Inferior parietal cortex (tissue), 1 donor: ENCODE measurements at regions not wholly inside any gene's neighbourhood (a gene's known extent, or its start where the extent isn't known, plus 50 kb on each side); places are given as distances from the start of the nearest gene placed in this dataset.
A peak's percentile ranks its signal among the peaks of the same experiment; 100 is the strongest.
"Not testable (repeated sequence)": the region's sequence is repeated elsewhere in the genome, so short reads cannot be mapped to it uniquely, and the experiment has no call there.

Experiments
- DNase-seq: peaks from one replicate; pipeline ENCODE4 v3.0.0-alpha.2; 2016; ENCODE audit errors: extremely low spot score

DNA sequence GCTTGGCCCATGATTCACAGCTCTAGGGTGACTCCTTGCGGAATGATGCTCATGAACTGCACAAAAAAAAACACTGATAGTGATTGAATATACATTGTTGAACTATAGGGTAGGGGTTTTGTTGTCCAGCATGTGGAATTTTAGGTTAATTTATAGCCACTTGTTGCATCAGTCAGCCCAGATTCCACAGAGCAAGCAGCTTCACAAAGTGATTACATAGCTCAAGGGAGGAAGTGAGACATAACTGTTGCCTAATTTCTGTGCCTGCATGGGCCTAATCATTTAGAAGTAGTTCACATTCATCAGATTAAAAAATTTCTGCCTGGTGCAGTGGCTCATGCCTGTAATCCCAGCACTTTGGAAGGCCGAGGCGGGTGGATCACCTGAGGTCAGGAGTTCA lies 142.2 kb upstream of the ZNF722 start:
- not testable (repeated sequence) for DNase-seq

DNA sequence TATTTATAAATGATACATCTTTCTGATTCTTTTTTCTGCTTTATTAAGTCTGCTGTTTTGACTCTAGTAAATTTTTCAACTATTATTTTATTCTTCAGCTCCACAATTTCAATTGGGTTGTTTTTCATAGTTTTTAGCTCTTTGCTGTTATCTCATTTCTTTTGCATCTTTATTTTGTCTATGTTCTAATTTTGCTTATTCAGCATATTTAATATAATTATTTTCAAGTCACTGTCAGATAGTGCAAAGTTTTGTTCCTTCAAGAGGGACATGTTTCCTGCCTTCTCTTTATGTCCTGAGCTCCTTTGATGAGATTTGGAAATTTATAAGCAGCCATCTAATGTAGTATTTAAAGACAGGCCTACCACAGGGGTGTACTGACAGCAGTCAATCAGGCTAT lies 131.5 kb upstream of the ZNF722 start:
- no peak for DNase-seq

DNA sequence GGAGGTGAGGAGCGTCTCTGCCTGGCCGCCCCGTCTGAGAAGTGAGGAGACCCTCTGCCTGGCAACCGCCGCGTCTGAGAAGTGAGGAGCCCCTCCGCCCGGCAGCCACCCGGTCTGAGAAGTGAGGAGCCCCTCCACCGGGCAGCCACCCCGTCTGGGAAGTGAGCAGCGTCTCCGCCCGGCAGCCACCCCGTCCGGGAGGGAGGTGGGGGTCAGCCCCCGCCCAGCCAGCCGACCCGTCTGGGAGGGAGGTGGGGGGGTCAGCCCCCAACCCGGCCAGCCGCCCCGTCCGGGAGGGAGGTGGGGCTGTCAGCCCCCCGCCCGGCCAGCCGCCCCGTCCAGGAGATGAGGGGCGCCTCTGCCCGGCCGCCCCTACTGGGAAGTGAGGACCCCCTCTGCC lies 124.4 kb upstream of the ZNF722 start:
- DNase-seq: not testable (repeated sequence)

DNA sequence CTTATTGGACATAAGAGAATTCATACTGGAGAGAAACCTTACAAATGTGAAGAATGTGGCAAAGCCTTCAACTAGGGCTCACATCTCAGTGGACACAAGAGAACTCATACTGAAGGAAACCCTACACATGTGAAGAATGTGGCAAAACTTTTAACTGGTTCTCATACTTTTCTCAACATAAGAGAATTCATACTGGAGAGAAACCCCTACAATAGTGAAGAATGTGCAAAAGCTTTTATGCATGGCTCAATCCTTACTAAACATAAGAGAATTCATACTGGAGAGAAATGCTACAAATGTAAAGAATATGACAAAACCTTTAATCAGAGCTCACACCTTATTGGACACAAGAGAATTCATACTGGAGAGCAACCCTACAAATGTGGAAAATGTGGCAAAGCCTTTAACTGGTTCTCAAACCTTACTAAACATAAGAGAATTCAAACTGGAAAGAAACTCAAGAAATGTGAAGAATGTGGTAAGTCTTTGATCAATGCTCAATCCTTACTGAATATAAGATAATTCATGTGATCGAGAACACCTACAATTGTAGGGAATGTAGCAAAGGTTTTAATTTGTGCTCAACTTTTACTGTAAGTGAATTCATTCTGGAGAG lies 121.8 kb upstream of the ZNF722 start:
- DNase-seq: no peak

DNA sequence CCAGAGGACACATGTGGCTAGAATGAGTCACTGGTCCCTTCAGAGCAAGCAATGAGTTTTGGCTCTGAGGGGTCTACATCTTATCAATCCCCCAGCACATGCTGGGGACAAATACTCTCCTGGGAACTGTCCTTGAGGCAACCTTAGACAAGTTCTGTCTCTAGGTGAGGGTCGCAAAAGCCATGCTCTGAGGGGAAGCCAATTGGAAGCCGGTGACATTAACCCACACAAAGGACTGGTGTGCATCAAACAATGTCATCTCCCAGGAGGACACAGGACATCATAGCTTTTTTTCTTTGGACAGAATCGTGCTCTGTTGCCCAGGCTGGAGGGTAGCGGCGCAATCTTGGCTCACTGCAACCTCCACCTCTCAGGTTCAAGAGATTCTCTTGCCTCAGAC lies 111.6 kb upstream of the ZNF722 start:
- no peak for DNase-seq

DNA sequence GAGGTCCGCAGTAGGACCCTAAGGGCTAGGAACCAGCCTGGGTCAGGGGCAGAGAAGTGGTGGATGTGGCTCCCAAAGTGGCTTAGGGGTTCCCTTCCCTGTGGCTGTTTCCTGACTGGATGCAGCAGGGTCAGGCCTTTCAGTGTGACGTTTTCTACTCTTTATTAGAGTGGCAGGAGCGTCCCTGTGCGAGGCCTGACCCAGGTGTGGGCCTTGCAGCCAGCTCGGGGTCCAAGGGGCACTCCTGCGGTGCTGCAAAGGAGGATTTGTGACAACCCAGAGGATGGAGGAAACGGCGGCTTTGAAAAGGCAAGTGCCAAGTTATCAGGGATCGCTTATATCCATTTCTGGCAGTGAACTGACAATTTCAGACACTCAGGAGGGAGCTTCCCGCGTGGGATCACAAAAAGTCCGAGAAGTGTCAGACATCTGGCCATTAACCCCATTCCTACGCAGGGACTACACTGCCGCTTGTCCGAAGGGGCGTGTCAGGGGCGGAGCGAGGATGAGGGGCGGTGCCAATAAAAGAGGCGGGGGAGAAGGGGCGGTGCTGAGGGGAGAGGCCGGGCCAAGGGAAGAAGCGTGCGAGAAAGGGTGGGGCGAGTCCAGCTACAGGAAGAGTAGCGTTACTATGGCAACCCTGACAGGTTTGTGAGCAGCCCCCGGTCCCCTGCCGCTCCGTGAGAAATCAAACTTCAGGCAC lies 98.8 kb upstream of the ZNF722 start:
- peak; percentile 61 for DNase-seq

DNA sequence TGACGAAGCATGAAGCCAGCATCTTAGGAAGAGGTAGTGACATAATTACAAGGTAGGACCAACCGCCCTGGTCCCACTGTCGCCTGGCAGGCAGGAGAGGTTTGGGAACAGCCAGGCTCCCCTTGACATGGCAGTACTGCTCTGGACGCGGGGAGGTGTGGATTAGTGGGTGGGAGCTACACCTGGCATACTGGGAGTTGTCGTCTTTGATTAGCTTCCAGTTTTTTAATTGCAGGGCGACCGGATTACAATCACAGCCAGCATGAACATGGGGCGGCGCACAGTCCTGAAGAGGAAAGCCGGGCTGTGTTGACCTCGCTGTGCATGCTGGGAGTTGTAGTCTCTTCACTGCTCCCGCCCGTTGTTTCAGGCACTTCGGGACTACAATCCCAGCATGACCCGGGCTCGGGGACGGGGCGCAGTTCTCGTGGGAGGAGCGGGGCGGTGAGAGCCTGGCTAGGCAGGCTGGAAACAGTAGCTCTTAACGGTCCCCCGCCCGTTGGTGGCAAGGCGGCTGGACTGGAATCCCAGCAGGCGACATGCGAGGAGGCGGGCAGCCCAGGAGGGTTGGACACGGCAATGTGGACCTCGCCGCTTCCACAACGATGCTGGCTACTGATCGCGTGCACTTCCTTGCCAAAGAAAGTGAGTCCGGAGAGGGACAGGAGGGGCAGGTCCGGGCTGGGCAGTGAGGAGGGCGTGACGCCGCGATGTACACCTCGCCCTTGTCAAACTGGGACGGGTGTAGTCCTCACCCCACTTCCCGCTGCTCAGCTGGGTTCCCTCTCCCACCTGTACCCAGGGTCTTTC lies 98.0 kb upstream of the ZNF722 start:
- DNase-seq: peak; percentile 89

DNA sequence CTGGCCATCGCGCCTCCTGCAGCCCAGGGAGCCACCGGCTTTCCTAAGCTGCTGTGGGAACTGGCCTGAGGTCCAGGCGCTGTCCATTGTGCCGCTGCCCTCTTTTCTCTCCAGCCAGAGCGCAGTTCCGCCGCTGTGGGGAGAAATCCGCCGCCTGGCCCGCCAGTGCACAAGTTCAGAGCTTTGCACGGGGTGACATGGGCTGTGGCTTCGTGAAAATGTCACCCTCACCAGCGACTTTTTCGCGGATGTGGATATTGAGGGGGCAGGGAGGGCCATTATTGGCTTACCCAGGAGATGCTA lies 97.5 kb upstream of the ZNF722 start:
- not testable (repeated sequence) for DNase-seq

DNA sequence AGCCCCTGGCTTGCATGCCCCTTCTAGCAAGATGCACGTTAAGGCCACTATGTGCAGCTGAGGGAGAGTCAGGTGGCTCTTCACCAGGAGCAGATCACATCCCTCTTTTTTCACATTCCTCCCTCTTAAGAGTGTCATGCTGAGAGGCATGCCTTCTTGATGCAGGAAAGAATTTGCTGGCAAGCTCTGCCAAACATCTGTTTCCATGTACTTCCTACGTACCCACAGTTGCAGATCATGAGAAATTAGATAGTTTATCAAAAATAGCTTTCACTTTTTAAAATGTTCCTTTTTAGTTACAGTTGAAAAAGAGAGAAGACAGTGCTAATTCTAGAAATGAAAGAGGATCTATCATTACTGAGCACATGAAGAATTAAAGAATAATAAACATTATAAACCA lies 79.7 kb upstream of the ZNF722 start:
- no peak for DNase-seq

DNA sequence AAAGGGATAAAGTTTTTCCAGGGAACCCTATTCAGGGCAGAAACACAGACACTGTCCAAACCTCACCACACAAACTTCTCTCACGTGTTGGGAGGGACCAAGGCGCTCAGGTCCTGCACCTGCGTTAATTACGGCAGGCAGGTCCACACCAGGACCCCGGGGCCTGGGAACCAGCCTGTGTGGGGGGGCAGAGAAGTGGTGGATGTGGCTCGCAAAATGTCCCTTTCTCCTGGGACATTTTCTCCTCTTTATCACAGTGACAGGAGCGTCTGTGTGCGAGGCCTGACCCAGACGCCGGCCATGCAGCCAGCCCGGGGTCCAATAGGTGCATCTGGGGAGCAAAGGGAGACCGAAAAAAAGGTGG lies 73.4 kb upstream of the ZNF722 start:
- DNase-seq: no peak

DNA sequence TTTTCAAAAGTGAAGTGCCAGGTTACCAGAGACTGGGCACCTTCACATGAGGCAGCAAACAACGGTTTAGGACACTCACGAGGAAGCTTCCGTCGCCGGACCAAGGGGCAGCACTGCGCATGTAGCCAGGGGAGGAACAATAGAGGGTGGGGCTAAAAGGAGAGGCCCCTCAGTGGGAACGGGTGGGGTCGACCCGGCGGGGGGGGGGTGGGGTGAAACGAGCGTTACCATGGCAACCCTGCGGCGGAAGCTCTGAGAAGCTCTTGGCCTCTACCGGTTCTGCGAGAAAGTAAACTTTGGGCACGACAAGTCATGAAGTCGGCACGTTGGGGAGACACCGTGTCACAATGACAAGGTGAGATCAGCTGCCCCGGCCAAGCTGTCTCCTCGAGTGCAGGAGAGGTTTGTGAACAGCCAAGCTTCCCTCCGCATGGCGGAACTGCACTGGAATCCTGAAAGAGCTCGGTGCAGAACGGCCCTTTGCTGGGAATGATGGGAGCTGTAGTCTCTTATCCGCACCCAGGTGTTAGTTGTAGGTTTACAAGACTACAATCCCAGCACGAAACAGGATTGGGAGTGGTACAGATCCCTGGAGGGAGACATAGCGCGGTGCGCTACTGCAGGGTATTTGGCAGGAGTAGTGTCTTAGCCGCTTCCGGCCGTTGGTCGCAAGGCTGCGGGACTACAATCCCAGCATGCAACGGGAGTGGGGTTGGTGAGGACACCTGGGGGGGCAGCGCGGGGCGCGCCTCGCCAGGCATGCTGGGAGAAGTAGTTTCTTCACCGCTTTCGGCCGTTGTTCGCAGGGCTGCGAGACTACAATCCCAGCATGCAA lies 72.8 kb upstream of the ZNF722 start:
- peak; percentile 85 for DNase-seq

DNA sequence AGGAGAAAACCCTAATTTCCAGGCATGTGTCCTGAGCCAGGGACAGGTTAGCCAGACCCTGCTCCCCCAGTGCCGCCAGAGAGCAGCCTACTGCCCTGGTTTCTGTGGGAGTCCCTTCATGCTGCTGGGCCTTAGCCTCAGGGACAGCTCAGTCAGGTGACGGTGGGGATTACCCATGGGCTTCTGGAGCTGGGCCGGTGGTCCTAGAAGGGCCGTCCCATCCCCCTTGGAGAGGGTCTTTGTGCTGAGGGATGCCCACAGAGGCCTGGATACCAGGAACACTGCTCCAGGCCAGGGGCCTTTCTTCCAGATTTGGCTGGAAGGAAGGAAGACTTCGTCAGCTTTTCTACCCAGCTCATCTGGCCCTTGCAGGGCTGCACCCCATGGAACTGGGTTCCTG lies 71.4 kb upstream of the ZNF722 start:
- DNase-seq: no peak

DNA sequence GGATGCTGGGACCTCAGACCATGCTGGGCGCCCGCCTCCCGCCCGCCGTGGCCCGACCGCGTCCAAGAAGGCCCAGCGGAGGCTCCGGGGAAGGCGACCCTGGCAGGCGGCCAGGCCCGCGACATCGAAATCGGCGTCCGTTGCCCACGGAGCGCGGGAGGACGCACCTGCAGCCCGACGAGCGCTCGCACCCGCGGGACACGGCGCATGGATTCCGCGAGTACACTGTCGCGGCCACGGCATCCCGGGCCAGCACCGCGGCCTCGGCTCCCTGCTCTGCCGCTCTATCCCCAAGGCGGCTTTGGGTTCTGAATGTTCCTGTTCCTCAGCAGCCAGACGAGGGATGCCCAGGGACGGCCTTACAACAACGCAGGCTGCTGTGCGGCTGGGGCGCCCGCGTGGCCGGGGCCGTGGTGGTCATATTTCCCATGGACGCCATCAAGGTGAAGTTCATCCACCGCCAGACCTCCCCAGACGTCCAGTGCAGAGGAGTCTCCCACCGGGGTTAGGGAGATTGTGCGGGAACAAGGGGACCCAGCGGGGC lies 67.5 kb upstream of the ZNF722 start:
- no peak for DNase-seq

DNA sequence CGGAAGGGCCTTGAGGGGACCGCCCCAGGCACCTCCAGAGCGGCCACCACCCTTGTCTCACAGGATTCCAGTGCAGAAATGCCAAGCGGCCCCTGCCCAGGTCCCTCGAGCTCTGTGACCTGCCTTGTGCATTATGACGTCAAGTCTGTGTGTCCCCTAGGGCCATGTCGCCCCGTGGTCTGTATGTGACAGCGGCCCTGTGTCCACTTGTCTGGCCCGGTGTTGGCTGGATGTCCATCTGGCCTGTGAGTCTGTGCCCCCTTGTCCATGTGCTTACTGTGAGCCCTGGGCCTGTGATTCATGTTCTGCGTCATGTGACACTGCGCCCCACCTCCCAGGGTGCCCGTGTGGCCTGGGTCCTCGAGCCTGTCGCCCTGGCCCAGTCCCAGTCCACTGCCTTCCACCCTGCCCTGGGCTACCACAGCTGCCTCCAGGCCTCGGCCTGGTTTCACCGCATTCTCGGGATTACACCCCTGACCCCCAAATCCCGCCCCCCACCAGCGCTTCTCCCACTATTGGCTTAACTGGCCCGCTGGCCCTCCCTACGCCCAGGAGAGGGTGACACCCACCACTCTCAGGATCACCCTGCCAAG lies 66.6 kb upstream of the ZNF722 start:
- DNase-seq: no peak
